Urinary bladder (tissue), 3 donors: ENCODE measurements at regions not wholly inside any gene's neighbourhood (a gene's known extent, or its start where the extent isn't known, plus 50 kb on each side); places are given as distances from the start of the nearest gene placed in this dataset.

Experiments used
- DNase-seq: peaks from one replicate; pipeline ENCODE4 v3.0.0-alpha.2; 2015; ENCODE audit errors: extremely low spot score
- H3K27ac ChIP-seq: one replicate; pipeline ENCODE4 v1.5.1; 2013; ENCODE audit warnings: low read depth, mild to moderate bottlenecking, moderate library complexity
- H3K36me3 ChIP-seq: one replicate; pipeline ENCODE4 v1.6.1; 2013; ENCODE audit warnings: mild to moderate bottlenecking, moderate library complexity; ENCODE audit not compliant: insufficient read depth
- H3K4me1 ChIP-seq: one replicate; pipeline ENCODE4 v1.6.1; 2013; ENCODE audit warnings: mild to moderate bottlenecking, moderate library complexity; ENCODE audit not compliant: insufficient read depth
- H3K4me3 ChIP-seq: one replicate; pipeline ENCODE4 v1.5.1; 2013; ENCODE audit warnings: low read depth, low read length
- WGBS: extraction: QIAGEN DNeasy Blood & Tissue Kit; methylation state at CpG from one replicate; pipeline ENCODE4 v1.1.7; 2013; 5-methylcytosine and 5-hydroxymethylcytosine counted together
- donor health status: healthy with polysubstance abuse.
- donor health status: healthy.

DNA sequence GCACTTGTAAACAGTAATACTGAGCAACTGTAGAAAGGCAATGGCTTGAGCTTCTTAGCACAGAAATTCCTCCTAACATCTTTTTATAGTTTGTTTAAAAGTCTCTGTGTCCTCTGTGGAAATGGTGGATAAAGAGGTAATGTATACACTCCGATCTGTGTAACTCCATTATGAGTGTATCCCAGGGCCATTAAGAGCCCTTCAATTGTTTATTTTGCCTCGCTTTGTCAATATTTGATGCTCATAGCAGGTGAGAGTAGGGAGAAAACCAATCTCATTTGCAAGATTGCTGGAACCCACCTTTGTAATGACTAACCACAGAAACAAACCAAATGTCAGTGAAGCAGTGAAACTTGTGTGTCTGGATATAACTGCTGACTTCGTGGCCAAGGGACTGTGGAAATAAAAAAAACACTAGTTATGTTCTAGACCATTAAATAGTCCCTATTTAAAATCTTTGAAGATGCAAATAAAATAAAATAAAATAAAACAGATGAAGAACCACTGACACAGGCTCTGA is 598.2 kb upstream of the BOD1L1 start:
- no peaks in the 10 kb centered on the region for H3K36me3 ChIP-seq
- H3K27ac ChIP-seq: no peak overlapping the region
- no peak for DNase-seq
- WGBS: 60% methylated on average over 3 of the region's 3 CpGs
- no peaks in the 10 kb centered on the region for H3K4me1 ChIP-seq
- H3K4me3 ChIP-seq: no peak overlapping the region

DNA sequence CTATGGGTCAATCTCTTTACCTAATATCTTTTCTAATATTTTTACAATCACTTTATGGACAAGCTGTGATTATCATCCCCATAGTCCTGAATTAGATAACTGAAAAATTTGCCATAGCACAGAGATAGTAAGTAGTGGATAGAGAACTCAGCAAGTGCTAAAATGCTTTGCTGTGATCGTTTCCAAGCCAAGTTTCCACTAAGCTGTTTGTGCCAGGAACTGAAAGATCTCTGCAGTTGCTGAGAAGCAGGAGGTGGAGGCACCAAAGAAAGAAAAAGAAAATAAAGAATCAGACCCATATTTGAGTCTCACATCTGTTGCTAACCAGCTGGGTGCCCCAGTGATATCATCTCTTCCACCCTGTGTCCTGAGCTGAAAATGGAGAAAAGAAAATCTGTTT is 605.6 kb upstream of the BOD1L1 start:
- Histone ChIP-seq H3K36me3 (no peaks in the 10 kb centered on the region), H3K4me1 (no peaks in the 10 kb centered on the region), H3K27ac (no peak overlapping the region), H3K4me3 (no peak overlapping the region)
- 35% methylated on average over 1 of the region's 1 CpG for WGBS
- no peak for DNase-seq

- Histone ChIP-seq H3K27ac (no peak overlapping the region), H3K36me3 (no peaks in the 10 kb centered on the region), H3K4me3 (no peak overlapping the region), H3K4me1 (no peaks in the 10 kb centered on the region)
- DNase-seq: no peak
Measured at GRCh38 chr4:14234307-14234706, 606.8 kb upstream of the BOD1L1 start.

GRCh38 chr4:14236359-14236758 is 608.8 kb upstream of the BOD1L1 start:
- 65% methylated on average over 2 of the region's 2 CpGs for WGBS
- H3K4me1 ChIP-seq: no peaks in the 10 kb centered on the region
- no peak overlapping the region for H3K27ac ChIP-seq

GRCh38 chr4:14237911-14238310 is 610.4 kb upstream of the BOD1L1 start:
- Histone ChIP-seq H3K36me3 (no peaks in the 10 kb centered on the region), H3K4me1 (no peaks in the 10 kb centered on the region), H3K4me3 (no peak overlapping the region), H3K27ac (no peak overlapping the region)
- DNase-seq: no peak
- WGBS: 73% methylated on average over 2 of the region's 2 CpGs

More at GRCh38 chr4:14236359-14236758, 608.8 kb upstream of the BOD1L1 start:
- no peak for DNase-seq
- H3K4me3 ChIP-seq: no peak overlapping the region
- H3K36me3 ChIP-seq: no peaks in the 10 kb centered on the region

DNA sequence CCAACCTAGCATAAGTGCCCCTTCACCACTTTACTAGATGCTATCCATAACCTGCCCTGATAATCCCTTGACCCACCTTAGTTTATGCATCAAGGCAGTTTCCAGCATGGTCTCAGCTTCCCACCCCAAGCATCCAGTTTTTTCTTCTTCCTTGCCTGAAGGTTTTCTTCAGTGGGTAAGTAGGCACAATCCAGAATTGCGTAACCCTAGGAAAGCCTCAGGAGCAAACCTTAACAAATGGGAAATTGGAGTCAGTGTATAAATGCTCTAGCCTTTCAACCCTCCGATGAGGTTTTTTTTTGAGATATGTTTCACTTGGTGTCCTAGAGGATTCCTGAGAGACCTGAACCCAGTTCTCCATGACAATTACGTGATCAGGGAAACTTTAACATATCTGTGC is 614.0 kb upstream of the BOD1L1 start:
- no peaks in the 10 kb centered on the region for H3K36me3 ChIP-seq
- DNase-seq: no peak
- WGBS: 79% methylated on average over 3 of the region's 3 CpGs
- H3K4me3 ChIP-seq: no peak overlapping the region
- H3K27ac ChIP-seq: no peak overlapping the region
- no peaks in the 10 kb centered on the region for H3K4me1 ChIP-seq

- Histone ChIP-seq H3K4me1 (no peaks in the 10 kb centered on the region), H3K27ac (no peak overlapping the region), H3K4me3 (no peak overlapping the region), H3K36me3 (no peaks in the 10 kb centered on the region)
- DNase-seq: no peak
- WGBS: 68% methylated on average over 3 of the region's 3 CpGs
Measured at GRCh38 chr4:14247767-14248166, 620.2 kb upstream of the BOD1L1 start.

- Histone ChIP-seq H3K4me1 (no peaks in the 10 kb centered on the region), H3K4me3 (no peak overlapping the region), H3K27ac (no peak overlapping the region), H3K36me3 (no peaks in the 10 kb centered on the region)
- no peak for DNase-seq
- WGBS: 66% methylated on average over 1 of the region's 1 CpG
Measured at GRCh38 chr4:14249226-14249625, 621.7 kb upstream of the BOD1L1 start.

GRCh38 chr4:14254252-14254651 is 626.7 kb upstream of the BOD1L1 start:
- 84% methylated on average over 4 of the region's 4 CpGs for WGBS
- H3K36me3 ChIP-seq: no peaks in the 10 kb centered on the region
- H3K27ac ChIP-seq: no peak overlapping the region
- H3K4me1 ChIP-seq: no peaks in the 10 kb centered on the region
- DNase-seq: no peak
- H3K4me3 ChIP-seq: no peak overlapping the region

DNA sequence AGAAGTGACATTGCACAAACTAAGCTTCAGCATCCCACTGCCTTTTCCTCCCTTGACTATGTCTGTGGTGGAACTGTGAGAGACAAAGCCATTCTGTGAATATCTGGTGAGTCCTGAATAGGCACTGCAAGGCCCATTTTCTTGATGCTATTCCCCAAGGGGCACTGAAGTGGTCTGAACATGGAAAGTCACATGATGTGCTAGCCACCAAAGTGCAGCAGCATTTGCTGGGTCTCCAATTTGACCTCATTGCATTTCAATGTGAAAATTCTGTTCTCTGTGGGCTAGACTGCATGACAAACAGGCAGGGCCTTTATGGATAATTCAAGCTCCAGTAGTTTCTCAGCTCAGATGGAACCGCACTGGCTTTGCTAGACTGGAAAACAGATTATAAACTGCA is 627.4 kb upstream of the BOD1L1 start:
- H3K36me3 ChIP-seq: no peaks in the 10 kb centered on the region
- no peaks in the 10 kb centered on the region for H3K4me1 ChIP-seq
- no peak overlapping the region for H3K4me3 ChIP-seq
- WGBS: 93% methylated on average over 1 of the region's 1 CpG
- DNase-seq: no peak
- no peak overlapping the region for H3K27ac ChIP-seq

DNA sequence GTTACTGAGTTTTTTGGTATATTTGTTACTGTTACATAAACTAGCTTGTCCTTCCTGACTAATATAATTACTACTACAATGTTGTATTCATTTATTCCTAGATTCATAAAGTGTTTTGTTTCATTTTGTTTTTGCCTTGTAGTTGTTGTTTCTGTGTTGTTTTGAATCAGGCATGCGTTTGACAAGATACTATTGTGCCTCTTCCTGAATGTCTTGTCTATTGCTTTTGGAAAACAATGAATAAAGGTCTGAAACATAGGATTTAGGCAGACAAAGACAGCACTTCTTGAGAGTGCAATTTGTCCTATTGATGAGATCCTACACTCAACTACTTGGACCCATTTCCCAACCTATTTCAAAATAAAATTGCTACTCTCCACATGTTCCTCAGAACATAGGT is 630.4 kb upstream of the BOD1L1 start:
- H3K4me3 ChIP-seq: no peak overlapping the region
- no peaks in the 10 kb centered on the region for H3K36me3 ChIP-seq
- H3K4me1 ChIP-seq: no peaks in the 10 kb centered on the region
- WGBS: 76% methylated on average over 1 of the region's 1 CpG
- no peak overlapping the region for H3K27ac ChIP-seq
- DNase-seq: no peak

- WGBS: 74% methylated on average over 4 of the region's 4 CpGs
- Histone ChIP-seq H3K36me3 (no peaks in the 10 kb centered on the region), H3K4me3 (no peak overlapping the region), H3K27ac (no peak overlapping the region), H3K4me1 (no peaks in the 10 kb centered on the region)
- no peak for DNase-seq
Measured at GRCh38 chr4:14259936-14260335, 632.4 kb upstream of the BOD1L1 start.

GRCh38 chr4:14260591-14260990 is 633.1 kb upstream of the BOD1L1 start:
- WGBS: 83% methylated on average over 3 of the region's 3 CpGs
- H3K4me3 ChIP-seq: no peak overlapping the region
- no peak overlapping the region for H3K27ac ChIP-seq
- no peaks in the 10 kb centered on the region for H3K4me1 ChIP-seq
- H3K36me3 ChIP-seq: no peaks in the 10 kb centered on the region
- no peak for DNase-seq

- Histone ChIP-seq H3K27ac (no peak overlapping the region), H3K36me3 (no peaks in the 10 kb centered on the region), H3K4me1 (no peaks in the 10 kb centered on the region), H3K4me3 (no peak overlapping the region)
- 55% methylated on average over 4 of the region's 4 CpGs for WGBS
- no peak for DNase-seq
Measured at GRCh38 chr4:14262221-14262620, 634.7 kb upstream of the BOD1L1 start.

DNA sequence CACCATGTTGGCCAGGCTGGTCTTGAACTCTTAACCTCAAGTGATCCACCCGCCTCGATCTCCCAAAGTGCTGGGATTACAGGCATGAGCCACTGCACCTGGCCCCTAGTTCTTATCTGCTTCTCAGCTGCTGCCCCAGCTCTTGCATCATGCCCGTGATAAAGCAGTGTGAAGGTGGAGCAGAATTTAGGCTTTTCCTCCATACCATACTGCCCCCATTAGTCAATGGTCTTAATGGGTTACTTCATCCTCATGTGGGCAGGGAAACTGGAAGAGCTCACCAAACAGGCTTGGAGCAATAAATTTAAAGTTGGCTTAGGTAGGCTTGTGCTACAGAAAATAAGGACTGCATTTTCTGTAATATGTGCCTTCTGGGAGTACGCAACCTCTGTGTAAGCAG is 636.9 kb upstream of the BOD1L1 start:
- H3K27ac ChIP-seq: no peak overlapping the region
- H3K4me3 ChIP-seq: no peak overlapping the region
- 79% methylated on average over 4 of the region's 4 CpGs for WGBS
- no peak for DNase-seq
- H3K36me3 ChIP-seq: no peaks in the 10 kb centered on the region
- no peaks in the 10 kb centered on the region for H3K4me1 ChIP-seq
